GM21367 (cell line): ENCODE measurements at regions not wholly inside any gene's neighbourhood (a gene's known extent, or its start where the extent isn't known, plus 50 kb on each side); places are given as distances from the start of the nearest gene placed in this dataset.

Experiments used
- ATAC-seq: cut with Tn5 transposase; IDR thresholded peaks from one replicate; pipeline ENCODE4 v1.9.1; 2021; ENCODE audit not compliant: unreplicated experiment

DNA sequence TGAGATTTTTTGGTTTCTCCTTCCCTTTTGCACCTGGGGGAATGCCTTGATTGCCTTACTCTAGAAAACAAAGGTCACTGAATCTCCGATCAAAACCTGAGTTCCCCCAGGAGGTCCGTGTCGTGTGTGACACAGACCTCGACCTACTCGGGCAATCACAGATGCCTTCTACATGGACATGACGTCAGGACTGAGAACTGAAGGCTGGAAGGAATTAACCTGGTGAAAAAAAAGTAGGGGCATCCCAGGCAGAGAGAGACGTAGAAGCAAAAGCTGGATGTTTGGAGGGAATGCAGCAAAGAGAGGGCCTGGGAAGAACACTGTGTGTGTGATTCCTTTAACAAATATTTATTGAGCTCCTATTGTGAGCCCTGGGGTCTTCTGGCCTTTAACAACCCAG is 178.0 kb downstream of the PRDM2 start:
- ATAC-seq: no peak

DNA sequence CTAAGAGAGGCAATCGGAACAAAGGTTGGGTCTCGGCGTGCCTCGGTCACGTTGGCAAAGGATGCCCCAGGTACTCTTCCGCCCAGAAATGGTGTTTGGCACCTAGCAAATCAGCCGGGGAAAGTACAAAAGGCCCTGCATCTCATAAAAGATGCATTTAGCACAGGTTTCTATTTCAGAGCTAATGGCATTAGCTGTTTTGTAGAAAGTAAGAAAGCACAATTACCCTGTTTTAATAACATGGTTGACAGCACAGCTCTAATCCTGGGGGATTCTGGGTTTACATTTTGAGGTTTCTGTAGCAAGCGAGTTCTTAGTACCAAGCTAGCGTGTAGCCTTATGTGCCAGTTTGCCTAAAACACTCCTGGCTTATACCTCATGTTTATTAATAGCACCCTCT is 178.5 kb downstream of the PRDM2 start:
- no peak for ATAC-seq

DNA sequence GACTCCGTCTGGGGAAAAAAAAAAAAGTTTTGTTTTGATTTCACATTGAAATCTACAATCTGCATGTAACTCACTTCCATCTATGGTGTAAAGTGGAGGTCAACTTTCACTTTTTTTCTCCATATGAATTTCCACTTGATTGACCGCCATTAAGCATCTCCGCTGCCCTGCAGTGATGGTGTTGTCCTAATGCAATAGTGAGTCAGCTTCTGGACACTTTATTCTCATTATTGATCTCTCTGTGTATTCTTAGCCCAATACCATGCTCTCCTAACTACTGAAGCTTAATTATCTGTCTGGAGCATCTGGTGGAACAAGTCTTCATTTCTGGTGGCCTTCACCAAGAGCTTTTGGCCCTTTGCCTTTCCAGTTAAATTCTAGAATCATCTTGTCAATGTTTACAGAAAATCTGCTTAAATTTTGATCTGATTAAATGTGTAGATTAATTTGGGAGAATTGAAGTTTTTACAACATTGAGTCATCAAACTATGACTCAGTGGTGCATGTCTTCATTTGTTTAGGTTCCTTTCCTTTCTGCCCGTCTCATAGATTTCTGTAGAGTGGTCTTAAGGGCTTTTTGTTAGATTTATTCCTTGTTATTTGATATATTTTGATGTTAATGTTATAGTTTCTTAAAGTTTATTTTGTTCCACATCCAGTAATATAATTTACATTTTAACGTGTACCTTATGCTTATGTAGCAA is 181.5 kb downstream of the PRDM2 start:
- ATAC-seq: no peak

DNA sequence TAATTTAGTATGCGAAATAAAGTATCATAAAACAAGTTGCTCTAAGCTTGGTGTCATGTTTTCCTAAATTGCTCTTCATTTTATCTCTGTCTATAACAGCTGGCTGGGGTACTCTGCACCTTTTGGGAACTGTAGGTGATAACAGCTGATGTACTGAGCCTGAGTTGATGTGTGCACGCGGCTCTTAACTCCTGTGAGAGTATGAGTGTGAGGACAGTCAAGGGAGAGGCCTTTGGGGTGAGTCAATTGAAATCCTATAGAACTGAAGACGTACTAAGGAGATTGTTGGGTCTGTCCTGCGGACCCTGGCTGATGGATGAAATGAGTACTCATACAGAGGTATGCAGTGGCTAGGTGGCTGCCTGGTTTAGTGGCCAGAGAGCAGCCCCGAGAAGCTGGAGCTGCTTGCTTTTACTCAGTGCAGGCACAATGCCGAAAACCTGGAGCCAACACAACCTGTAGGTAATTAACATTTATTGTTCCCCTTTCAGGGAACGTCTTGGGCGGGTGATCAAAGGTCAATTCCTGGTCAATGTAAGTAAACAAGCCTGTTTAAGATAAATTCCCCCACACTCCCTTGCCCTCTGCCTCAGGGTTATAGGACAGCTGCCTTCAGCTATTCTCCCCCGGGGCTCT is 188.5 kb downstream of the PRDM2 start:
- ATAC-seq: no peak

DNA sequence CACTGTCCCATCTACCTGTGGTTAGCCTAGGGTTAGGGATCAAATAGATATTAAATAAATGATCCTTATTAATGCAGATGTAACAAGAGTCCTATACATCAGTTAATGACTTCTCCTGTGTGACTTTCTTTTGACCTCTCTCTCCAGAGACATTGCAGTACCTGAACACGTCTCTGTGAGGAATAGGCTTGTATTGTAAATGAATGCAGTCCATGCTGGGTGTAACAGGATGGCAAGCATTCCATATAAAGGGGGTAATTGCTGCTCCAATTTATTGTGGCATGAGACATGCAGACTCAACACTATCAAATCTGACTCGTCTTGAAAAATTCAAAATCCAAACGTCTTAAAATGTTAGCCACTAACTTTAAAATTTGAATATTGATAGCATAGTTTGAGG is 189.5 kb downstream of the PRDM2 start:
- no peak for ATAC-seq

DNA sequence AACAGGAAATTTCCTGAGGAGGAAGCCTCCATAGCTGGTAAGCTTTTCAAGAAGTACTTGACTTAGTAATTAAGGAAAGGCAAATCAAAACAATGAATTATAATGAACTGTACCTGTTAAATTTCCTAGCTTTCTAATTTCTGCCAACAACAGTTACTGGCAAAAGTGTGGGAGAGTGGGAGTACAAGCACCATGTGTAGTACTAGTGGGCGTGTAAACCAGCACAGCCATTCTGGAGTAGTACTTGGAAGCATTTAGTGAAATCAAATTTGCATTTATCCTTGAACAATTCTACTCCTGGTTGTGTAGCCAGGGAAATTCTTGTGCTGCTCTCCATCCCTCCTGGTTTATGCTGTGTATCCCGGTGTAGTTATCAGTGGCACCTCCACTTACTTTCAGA is 190.8 kb downstream of the PRDM2 start:
- ATAC-seq: no peak

DNA sequence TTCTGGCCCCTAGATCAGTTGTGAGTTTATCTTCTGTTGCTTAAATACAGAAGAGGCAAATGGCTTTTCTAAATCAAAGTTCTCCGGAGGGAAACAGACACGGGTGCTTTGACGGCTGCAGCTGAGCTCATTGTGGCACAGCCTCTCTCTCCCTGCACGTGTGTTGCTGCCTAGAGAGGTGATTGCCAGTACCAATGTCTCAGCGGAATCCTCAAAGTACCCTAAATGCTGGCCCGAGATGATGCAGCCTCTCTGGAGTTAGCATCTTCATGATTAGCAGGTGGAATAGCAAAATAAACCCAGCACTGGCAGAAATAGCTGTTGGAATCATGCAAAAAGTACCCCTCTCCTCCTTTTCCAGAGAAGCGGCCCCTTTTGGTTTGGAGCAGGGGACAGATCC is 192.2 kb downstream of the PRDM2 start:
- no peak for ATAC-seq

DNA sequence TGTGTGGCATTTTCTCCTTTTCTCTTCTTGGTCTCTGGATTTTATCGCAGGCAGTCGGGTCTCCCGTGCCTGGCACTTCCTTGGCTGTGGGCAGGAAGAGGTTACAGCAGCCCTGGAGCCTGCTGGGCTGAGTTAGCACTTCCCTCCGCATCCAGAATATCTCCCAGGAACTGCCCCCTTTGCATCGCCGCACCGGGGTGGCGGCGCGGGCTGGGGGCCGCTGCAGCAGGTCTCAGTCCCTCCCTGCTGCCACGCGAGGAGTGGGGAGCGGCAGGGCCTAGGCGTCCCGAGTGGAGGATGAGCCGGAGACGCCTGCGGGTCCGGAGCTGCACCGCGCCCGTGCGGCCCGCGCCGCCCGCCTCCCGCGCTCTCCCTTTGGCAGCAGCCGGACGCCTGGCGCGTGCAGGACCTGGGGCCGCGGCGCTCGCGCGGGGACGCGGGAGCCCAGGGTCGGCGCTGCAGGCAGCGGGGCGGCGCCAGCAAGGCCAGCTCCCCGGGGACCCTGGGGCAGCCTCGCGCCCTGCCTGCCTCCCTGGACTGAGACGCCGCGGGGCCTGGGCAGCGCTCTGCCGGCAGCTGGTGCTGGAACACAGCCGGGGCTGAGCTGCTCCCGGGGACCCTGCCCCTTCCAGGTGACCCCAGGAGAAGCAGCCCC is 192.8 kb downstream of the PRDM2 start:
- no peak for ATAC-seq

DNA sequence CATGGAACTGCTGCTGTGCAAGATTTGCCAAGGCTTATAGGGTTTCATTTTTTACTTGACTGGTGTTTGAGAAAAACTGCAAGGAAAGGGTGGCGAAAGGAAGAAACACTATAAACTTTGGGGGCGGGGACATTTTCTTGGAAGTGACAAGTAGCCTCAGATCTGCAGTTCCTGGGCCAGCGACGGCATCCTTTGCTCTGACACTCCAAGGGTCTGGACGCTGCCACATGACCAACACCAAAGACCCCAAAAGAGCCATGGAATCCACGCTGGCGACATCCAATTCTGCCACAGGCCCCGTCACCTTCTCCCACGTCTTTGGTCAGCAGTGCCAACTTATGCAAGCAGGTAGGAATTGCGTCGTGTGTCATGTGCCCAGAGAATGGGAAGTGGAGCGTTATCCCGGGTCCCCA is 193.4 kb downstream of the PRDM2 start:
- ATAC-seq: no peak

DNA sequence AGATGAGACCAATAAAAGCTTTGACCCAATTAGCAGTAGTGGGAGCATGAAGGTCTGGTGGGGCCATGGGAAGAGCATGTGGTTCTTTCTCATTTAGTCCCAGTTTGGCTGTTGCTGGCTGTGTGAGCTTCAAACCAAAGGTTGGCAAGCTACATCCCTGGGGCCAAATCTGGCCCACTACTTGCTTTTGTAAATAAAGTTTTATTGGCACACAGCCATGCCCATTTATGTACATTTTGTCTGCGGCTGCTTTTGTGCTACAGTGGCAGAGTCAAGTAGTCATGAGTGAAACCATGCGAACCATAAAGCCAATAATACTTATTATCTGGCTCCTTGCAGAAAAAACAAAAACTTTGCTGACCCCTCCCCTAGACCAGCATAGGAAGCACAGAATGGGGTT is 196.9 kb downstream of the PRDM2 start:
- ATAC-seq: no peak

DNA sequence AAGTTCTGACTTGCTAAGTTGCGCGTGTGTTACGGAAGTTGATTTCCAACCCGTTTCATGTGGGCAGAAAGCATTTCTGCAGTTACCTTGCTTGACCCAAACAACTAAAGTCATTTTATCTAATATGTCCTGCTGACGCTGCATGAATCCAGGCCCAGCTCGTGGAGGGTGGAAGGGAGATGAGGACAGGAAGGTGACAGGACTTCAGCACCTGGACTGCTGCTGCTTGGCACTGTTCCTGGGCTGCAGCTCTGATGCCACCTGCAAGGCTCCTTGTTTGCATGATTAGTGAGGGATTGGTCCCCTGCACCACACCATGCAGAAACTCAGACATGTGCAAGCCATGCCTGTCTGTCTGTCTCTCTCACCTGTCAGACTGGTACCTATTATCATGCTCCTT is 198.4 kb downstream of the PRDM2 start:
- ATAC-seq: no peak

DNA sequence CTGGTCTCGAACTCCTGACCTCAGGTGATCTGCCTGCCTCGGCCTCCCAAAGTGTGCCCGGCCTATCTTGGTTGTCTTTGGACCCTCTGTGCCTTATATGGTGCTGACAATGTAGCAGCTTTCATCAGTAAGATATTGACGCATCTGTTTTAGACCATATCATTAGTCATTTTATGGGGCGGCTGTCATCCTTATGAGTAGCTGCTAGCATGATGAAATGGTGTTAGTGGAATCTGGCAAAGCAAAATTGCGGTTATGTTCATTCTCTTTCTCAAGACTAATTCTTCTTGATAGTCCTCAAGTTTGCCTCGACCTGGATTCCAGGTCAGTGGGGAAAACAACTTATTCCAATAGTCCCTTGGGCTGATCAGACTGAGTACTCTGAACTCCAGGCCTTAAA is 199.9 kb downstream of the PRDM2 start:
- no peak for ATAC-seq

DNA sequence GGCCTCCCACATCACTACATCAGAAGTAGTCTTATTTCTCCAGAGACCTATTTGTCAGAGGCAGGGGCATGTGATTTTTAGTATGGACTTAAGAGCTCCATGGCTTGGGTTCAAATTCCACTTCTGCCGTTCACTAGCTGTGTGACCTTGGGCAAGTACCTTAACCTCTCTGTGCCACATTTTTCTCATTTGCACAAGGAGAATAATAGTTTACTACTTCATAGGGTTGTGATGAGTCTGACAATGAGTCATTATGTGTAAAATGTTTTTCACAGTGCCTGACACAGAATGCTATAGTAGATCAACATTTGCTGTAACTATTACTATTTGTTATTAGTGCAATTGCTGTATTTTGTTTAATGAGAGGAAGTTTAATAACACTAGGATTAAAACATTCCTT is 200.6 kb downstream of the PRDM2 start:
- no peak for ATAC-seq

DNA sequence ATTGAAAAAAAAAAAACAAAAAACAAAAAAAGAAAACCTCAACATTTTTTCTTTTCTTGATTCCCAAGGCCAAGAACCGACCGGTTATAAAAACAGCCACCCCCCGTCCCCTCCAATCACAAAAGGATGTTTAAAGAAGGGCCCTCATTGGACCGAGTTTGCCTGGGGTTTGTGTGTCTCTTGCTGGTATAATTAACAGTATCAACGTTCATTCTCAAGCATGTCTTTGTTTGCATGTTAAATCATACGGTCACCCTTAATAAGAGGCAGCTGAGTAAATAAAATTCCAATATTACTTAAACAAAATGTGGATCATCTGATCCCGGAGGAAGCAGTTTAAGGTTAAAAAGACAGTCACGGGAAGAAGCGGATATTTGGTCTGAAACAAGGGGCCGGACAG is 201.1 kb downstream of the PRDM2 start:
- ATAC-seq: no peak

DNA sequence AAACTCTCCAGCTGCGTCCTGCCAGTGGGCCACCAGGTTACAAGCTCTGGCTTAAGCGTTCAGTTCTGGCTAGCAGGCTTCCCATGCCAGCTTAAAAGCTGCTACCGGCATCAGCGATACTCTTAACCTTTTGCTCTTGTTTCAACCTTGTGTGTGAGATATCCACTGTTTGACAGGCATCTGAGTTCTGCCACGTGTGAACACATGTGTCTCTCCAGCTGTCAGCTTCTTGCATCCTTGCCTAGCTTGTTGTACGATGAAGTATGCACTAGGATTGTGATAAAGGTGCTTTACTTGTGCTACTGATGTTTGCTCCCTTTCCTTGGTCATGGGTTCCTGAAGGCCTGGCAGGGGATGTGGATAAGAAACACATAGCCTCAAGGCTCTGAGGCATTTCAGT is 201.6 kb downstream of the PRDM2 start:
- no peak for ATAC-seq

DNA sequence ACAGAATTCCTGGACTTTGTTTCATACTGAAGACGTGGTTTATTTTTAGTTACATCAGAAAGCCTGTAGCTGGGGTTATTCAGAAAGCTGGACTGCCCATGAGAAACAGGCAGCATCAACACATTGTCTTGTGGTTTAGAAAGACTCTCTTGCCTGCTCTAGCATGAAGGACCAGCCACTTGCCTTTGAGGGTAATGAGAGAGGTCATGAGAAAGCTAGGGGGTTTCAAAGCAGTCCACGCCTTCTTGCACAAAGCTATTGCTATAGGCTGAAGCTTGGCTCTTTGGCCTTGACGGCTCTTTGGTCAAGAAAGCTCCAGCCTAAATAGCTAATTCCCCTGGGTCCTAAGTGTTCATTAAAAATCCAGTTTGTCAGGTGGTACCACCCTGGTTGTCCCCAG is 208.1 kb downstream of the PRDM2 start:
- ATAC-seq: peak; percentile 55

DNA sequence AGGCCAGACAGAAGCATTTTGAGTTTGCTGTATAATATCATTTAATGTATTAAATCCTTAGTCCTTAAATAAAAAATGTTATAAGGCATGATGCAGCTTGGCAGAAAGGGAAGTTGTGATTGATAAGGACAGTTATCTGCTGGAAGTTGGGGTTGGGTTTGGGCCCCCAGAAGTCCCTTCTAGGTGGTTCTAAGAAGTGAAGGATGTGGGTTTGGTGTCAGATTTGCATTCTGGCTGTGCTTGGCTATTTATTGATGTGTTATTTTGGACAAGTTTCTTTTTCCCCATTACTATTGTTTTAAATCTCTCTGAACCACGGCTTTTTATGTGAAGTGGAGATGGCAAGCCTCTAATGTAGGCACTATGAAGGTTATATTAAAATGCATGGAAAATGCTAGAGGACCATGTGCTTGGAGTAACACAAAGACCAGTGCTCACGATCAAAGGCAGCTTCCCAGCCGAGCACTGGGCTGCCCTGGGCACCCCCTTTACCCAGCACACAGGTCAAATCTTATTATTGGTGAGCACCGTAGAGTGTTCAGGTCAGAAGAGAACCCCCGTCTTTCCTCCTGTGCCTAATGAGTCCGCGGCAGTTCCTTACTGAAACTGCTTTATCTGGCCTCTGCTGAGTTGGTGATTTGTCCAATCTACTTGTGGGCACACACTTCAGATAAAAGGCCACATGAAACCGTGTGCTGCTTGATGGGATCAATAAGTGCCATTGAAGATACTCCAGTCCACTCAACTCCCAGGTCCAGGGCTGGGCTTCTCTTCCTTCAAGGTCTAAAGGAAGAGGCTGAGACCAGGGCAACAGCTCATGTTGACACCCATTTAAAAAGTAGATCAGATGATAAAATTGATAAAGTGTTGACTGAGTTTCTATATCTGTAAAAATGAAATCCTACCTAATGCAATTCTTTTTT is 212.0 kb downstream of the PRDM2 start:
- ATAC-seq: no peak

DNA sequence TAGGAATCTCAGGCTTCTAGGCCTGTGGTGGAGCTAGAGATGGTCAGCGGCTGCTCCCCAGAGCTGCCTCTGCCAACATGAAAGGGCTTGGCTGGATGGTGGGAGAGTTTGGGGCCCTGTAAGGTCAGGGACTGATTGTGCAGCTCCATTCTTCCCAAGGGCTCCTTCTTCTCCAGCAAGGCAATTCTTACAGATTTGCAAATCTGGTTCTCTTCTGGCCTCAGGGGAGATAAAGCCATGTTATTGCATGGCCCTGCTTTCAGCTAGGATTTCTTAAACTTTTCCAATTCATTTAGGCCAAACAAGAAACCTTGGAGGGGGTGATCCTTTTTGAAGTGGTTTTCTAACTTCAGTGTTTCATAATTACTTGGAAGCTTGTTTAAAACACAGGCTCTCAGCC is 213.4 kb downstream of the PRDM2 start:
- no peak for ATAC-seq

DNA sequence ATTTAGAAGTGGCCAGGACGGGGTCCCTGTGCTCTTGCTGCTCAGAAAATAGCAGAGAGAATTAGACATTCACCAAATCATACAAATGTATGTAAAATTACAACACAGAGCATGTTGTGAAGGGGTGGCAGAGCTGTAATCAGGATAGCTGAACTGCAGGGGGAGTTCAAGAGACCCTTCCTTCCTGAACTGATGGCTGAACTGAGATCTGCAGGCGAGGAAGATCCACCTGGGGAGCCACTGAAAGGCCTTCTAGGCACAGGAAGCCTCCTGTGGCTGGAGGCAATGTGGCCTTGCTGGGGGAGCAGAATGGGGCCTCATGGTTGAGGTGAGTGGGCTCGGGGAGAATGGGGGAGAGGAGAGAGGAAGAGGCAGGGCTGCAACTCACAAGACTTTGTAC is 216.5 kb downstream of the PRDM2 start:
- no peak for ATAC-seq

DNA sequence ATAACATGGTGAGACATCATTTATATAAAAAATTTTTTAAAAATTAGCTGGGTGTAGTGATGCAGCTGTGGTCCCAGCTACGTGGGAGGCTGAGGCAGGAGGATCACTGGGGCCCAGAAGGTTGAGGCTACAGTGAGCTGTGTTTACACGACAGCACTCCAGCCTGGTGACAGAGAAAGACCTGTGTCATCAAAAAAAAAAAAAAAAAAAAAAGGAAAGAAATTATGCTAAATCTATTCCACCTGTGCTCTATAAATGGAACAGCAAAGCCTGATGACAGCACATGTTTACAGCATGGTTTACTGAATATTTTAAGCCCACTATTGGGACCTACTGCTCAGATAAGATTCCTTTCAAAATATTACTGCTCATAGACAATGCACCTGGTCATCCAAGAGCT is 217.6 kb downstream of the PRDM2 start:
- no peak for ATAC-seq

DNA sequence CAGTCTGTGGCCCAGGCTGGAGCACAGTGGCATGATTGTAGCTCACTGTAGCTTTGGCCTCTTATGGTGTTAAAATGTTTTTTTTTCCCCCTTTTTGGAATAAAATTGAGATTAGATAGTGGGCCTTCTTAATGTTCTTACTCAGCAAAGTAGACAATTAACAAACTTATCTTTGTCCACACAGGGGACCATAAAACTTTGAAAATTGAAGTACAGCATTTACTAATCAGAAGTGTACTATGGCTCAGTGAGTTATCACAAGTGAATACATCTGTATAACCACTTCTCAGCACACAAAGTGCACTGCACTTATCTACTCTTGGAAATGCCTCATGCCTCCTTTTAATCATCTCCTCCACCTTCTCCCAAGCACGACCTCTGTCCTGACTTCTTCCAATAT is 218.9 kb downstream of the PRDM2 start:
- ATAC-seq: no peak

DNA sequence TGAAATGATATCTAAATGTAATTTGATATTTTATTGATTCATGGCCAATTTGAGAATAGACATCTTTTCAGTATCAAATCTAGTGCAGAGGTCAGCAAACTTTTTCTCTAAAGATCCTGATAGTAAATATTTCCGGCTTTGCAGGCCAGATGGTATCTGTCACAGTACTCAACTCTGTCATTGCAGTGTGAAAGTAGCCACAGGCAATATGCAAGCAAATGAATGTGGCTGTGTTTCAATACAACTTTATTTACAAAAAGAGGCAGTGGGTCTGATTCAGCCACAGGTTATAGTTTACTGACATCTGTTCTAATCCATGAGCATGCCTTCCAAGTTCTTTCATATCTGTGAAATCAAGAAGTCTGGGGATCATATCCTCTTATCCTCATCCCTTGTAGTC is 221.2 kb downstream of the PRDM2 start:
- no peak for ATAC-seq
